Activated T-helper 9 cell treated with anti-CD3 and anti-CD28 coated beads, Interleukin-2, amount 50 U/mL, for 16 hours (primary cell): ENCODE measurements at regions not wholly inside any gene's neighbourhood (a gene's known extent, or its start where the extent isn't known, plus 50 kb on each side); places are given as distances from the start of the nearest gene placed in this dataset.
"Not testable (repeated sequence)": the region's sequence is repeated elsewhere in the genome, so short reads cannot be mapped to it uniquely, and the experiment has no call there.

ENCODE experiments used
- DNase-seq: peaks from one replicate; pipeline ENCODE4 v3.0.0-alpha.2; 2020; ENCODE audit warnings: low read depth

GRCh38 chr17:33901085-33901484 lies 354.0 kb upstream of the CCL2 start:
- no peak for DNase-seq

DNA sequence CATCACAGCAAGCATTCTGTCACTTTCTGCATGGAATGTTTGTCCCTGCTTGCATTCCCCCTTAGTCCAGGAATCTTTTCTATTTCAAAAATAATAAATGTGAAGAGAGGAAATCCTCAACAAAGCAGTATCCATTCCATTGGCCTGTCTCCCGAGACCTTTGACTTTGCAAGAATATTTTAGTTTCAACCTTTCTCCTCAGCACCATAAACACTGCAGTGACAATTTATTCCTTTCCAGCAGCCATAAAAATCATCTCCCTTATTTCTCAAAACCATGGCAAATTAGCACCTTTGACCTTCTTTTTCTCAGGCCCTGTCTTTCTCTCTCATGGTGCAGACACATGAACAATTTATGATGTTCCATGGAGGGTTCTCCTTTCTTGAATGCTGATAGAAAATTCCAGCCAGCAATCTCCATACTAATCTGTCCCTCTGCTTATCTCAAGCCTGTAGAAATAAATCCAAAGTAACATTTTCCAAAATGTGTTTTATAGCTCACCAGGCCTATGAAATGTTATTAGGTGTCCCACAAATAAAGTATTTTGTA lies 352.1 kb upstream of the CCL2 start:
- no peak for DNase-seq

- no peak for DNase-seq
Measured at GRCh38 chr17:33904476-33904875, 350.6 kb upstream of the CCL2 start.

DNA sequence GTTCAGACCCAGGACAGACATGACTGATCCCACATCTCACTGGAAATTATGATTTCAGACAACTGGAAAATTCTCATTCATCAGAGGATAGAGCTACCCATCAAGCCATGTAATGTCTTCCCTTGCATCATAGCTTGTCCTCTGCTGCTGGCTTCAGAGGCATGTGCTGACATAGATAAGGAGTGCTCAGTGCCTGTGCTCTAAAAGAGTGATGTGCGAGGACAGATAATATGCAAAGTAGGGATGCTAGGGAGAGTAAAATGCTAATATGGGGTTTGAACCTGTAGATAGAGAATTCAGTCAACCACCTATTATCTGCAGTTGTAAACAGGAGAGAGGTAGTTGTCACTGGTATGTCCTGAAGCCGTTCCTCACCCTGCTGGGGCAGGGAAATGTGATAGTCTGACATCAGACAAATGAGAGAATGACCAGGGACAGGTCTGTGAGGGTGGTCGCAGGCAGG lies 349.7 kb upstream of the CCL2 start:
- no peak for DNase-seq

GRCh38 chr17:33908363-33909064 lies 346.6 kb upstream of the CCL2 start:
- no peak for DNase-seq

DNA sequence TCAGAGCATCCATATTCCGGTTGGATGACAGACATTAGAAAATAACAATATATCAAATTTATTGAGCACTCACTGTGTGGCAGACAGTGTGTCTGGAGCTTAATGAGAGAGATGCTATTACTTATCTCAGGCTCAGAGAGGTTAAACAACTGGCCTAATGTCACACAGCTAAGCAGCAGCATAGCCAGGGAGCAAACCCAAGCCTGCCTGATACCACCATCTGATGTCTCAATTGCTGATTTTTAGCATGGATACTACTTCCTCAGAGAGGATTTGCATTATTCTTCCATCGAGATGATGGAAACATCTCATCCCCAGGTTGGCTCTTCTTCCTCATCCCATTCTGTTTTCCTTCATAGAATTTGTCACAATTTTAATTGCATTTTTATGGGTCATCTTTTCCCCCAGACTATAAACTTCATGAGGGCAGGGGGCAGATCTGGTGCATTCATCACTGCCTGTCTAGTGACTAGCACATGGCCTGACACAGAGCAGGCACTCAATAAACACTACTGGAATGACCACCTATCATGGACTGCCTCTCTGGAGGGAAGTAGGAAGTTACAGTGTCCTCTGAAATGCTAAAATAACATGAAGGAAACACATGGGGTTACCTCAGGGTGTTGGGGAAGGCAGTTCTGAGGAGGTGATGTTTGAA lies 344.8 kb upstream of the CCL2 start:
- no peak for DNase-seq

- DNase-seq = no peak
Measured at GRCh38 chr17:33914125-33914524, 341.0 kb upstream of the CCL2 start.

GRCh38 chr17:33922971-33923370 lies 332.1 kb upstream of the CCL2 start:
- DNase-seq = no peak

GRCh38 chr17:33924104-33924503 lies 331.0 kb upstream of the CCL2 start:
- DNase-seq = no peak

GRCh38 chr17:33925649-33926048 lies 329.4 kb upstream of the CCL2 start:
- no peak for DNase-seq

DNA sequence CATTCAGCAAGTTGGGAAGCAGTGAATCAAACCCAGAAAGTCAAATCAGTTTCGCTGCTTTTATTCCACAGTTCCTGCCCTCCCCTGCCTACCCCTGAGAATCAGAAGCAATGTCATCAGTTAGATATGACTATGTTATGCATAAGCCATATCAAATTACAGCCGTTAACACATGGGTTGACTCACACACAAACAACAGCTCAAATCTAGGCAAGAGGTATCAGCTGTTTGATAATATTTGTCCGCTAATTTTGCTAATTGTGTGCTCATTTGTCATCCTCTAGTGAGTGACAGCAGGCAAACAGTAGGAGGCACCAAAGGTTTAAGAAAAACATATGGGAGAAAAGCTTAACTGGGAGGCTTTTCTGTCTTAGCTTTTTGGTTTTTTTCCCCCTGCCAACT lies 327.4 kb upstream of the CCL2 start:
- DNase-seq = no peak

DNA sequence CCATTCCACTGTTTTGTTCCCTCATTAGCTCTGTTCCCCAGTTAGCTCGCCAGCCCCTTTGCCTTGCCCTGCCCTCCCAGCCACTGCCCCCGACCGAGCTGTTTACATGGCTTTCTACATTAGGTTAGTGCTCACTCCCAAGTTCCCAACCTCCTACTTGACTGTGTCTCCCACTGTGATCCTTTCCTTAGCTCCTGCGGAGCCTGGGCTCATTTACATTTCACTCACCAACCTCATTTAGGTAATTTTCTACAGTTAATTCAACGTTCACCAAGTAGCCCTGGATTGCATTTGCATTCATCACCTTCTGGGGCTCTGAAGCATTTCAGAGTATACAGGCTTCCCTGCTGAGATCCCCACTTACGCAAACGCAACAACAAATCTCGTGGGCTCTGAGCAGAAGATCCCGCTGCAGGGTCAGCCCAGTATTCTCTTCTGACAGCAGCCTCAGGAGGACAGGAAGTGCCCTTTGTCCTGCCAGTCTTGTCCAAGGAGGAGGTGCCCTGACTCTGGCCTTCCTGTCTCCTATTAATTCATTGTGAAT lies 325.8 kb upstream of the CCL2 start:
- DNase-seq = no peak

GRCh38 chr17:33931148-33931814 lies 323.8 kb upstream of the CCL2 start:
- not testable (repeated sequence) for DNase-seq

GRCh38 chr17:33932996-33933395 lies 322.1 kb upstream of the CCL2 start:
- no peak for DNase-seq

DNA sequence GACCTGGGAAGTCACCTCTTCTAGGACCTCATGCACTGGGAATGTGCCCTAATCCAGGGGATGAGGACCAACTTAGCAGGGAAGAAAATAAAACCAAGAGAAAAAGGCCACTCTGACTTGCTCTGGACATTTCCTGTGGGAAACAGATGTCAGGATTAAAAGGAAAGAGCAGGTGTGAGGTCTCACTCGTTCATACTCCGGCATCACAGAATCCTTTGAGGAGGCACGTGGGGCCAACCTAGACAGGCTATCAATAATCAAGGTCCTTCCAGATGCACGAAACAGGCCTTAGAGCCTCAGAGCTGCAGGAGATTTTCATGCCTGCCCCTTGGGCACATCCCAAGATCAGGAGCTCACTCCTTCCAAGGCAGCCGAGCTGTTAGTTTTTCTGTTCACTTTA lies 321.5 kb upstream of the CCL2 start:
- no peak for DNase-seq

DNA sequence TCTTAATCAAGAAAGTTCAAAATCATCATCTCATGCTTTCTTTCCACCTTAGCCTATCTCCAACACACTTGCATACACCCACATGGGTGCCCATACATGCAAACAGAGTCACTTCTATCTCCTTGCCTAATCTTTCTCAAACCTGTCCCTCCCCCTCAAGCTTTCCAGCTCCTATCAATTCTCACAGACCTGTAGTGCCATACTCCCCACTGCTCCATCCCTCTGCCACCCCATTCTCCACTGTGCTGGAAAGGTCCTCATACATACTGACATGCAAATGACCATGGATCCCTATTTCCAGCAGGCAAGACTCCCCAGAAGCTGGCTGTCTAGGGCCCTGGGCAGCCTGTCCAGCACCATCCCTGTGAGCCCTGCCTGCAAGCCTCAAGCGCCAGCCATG lies 320.4 kb upstream of the CCL2 start:
- no peak for DNase-seq

DNA sequence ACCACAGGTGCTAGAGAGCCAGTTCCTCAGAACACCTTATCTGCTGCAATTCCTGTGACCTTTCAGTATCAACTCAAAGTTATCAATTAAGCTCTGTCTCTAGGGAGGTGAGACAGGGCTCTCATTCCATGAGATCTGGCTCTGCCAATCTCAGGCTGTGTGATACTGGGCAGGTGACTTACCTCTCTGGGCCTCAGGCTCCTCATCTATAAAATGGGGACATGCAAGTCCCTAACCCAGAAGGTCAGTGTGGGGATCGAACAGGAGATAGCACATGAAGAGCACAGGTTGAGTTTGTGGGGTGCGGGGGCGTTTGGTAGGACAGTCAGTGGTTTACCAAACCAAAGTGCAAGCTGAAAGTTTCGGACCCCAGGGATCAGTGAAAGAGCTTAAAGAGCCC lies 319.3 kb upstream of the CCL2 start:
- no peak for DNase-seq

DNA sequence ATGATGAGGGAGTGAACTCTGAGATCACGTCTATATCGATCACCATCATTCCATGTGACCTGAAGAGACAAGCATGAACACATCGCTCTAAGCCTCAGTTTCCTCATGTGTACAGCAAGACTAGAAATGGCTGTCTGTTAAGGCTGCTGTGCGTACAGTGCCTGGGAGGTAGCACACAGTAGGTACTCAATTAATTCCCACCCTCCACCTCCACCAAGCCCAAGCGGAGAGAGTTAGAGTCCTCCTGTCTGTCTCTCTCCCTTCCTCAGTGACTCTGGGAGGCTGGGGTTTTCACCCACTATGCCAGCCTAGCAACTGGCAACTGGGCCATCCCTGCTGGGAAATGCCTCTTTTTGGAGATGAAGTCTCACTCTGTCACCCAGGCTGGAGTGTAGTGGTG lies 318.3 kb upstream of the CCL2 start:
- DNase-seq = no peak

DNA sequence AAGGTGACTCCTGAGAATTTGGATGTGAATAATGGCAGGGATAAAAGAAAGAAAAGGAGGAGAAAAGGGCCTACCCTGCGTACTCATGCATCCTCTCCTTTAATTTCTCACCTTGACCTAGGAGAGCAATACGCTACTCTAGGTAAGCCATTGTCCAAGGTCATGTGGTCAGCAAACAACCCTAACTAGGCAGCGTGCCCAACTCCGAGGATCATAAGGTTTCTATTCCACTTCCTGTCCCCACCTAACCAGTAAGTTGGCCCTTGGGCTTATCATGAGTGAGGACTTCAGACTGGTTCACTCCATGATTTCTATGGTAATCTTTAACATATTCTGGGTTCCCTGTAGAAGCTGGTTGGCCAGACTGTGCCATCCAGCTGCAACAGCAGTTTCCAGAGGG lies 315.1 kb upstream of the CCL2 start:
- no peak for DNase-seq

- no peak for DNase-seq
Measured at GRCh38 chr17:33940769-33941370, 314.2 kb upstream of the CCL2 start.

DNA sequence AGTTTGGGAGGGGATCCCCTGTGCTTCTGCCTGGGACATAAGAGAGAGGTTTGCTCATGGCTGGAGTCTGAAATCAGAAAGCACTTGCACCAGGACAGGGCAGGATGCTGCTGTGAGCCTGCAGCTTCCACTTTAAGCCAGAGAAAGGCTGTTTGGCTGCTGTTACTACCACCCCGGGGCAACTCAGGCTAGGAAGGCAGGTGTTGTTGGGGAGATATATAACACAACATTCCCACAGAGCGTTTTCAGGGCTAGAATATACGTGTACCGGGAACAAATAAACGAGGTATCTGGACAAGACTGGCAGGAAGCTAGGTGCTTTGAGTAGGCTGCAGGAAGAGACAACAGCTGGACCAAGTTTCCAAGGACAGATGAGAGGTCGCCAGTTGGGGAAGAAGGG lies 313.3 kb upstream of the CCL2 start:
- no peak for DNase-seq

GRCh38 chr17:33942414-33942813 lies 312.7 kb upstream of the CCL2 start:
- DNase-seq = no peak
